HG02852 (cell line): ENCODE measurements at regions not wholly inside any gene's neighbourhood (a gene's known extent, or its start where the extent isn't known, plus 50 kb on each side); places are given as distances from the start of the nearest gene placed in this dataset.
A peak's percentile ranks its signal among the peaks of the same experiment; 100 is the strongest.

Experiments used
- ATAC-seq: cut with Tn5 transposase; IDR thresholded peaks from one replicate; pipeline ENCODE4 v1.9.1; 2021; ENCODE audit warnings: mild to moderate bottlenecking, moderate library complexity; ENCODE audit not compliant: unreplicated experiment

GRCh38 chr2:8622924-8623465 is 58.9 kb upstream of the ID2 start:
- ATAC-seq = no peak

GRCh38 chr2:8623576-8623957 is 58.3 kb upstream of the ID2 start:
- no peak for ATAC-seq

GRCh38 chr2:8623958-8624591 is 57.8 kb upstream of the ID2 start:
- no peak for ATAC-seq

GRCh38 chr2:8624855-8625398 is 56.9 kb upstream of the ID2 start:
- no peak for ATAC-seq

GRCh38 chr2:8625399-8626300 is 56.2 kb upstream of the ID2 start:
- no peak for ATAC-seq

GRCh38 chr2:8626572-8626971 is 55.3 kb upstream of the ID2 start:
- no peak for ATAC-seq

GRCh38 chr2:8627019-8627691 is 54.7 kb upstream of the ID2 start:
- ATAC-seq = no peak

GRCh38 chr2:8627692-8628085 is 54.2 kb upstream of the ID2 start:
- ATAC-seq = no peak

- ATAC-seq = no peak
Observed at GRCh38 chr2:8628179-8628865, 53.5 kb upstream of the ID2 start.

- ATAC-seq = peak; percentile 52
Observed at GRCh38 chr2:8628866-8629209, 53.0 kb upstream of the ID2 start.

- no peak for ATAC-seq
Observed at GRCh38 chr2:8629402-8629801, 52.5 kb upstream of the ID2 start.

GRCh38 chr2:8630676-8631464 is 51.0 kb upstream of the ID2 start:
- no peak for ATAC-seq

- no peak for ATAC-seq
Observed at GRCh38 chr2:8631465-8632005, 50.3 kb upstream of the ID2 start.
